Stimulated activated naive B cell treated with anti-CD40 and anti-IgM and Interleukin-4, amounts not matched to agents 10 μg/mL and 1 μg/mL and 100 μg/mL, for 72 hours (primary cell): ENCODE measurements at regions not wholly inside any gene's neighbourhood (a gene's known extent, or its start where the extent isn't known, plus 50 kb on each side); places are given as distances from the start of the nearest gene placed in this dataset.
"Not testable (repeated sequence)": the region's sequence is repeated elsewhere in the genome, so short reads cannot be mapped to it uniquely, and the experiment has no call there.

Experiments used
- ATAC-seq, 2 donors: fragments of 150-1000 bp; cut with Tn5 transposase; replicated peaks; 2 replicates each; pipeline ENCODE4 v1.10.0; 2021; ENCODE audit warnings: moderate library complexity in 1 of 2
- DNase-seq: peaks from one replicate; pipeline ENCODE4 v3.0.0; 2021
- H3K27ac Mint-ChIP-seq: one replicate; pipeline ENCODE4 v1.8.0; 2022; ENCODE audit warnings: mild to moderate bottlenecking, mixed read lengths
- H3K27me3 Mint-ChIP-seq, 2 donors: one replicate each; pipeline ENCODE4 v1.8.0; 2022; ENCODE audit warnings: mixed read lengths in 2 of 2
- H3K36me3 Mint-ChIP-seq, 2 donors: one replicate each; pipeline ENCODE4 v1.8.0; 2022; ENCODE audit warnings: mixed read lengths in 2 of 2, mild to moderate bottlenecking in 1 of 2
- H3K4me1 Mint-ChIP-seq, 2 donors: one replicate each; pipeline ENCODE4 v1.8.0; 2022; ENCODE audit warnings: mixed read lengths in 2 of 2, mild to moderate bottlenecking in 1 of 2
- H3K4me3 Mint-ChIP-seq, 2 donors: one replicate each; pipeline ENCODE4 v1.8.0; 2022; ENCODE audit warnings: mild to moderate bottlenecking in 2 of 2, mixed read lengths in 2 of 2, moderate library complexity in 1 of 2
- H3K9me3 Mint-ChIP-seq, 2 donors: one replicate each; pipeline ENCODE4 v1.8.0; 2022; ENCODE audit warnings: mixed read lengths in 2 of 2, mild to moderate bottlenecking in 1 of 2

DNA sequence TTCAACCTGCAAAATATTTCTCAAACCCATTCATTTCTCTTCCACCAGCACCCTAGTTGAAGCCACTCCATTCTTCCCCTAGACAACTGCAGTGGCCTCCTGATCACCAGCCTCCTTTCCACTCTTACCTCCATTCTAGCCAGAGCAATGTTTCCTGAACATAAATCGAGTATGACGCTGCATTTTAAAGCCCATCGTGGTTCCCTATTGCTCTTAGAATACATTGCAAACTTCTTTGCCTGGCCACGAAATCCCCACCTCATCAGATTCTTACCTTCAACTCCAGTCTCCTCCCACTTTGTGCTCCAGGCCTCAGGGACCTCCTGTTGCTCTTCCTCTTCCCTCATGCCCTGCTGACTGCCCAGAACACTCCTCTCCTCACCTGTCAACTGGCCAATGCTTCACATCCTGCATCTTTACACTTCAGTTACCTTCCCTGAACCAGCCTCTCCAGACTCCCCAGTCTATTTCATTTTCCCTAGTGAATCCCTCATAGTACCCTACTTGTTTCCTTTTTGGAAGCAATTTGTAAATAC, 176.5 kb upstream of the CTAGE1 start:
- Mint-ChIP-seq H3K4me1 (no peaks in the 10 kb centered on the region), H3K27ac (no peak overlapping the region), H3K27me3 (peaks cover 0 to 5% of the 10 kb centered on the region in 2 donors), H3K4me3 (no peak overlapping the region), H3K36me3 (no peaks in the 10 kb centered on the region), H3K9me3 (peaks cover 0 to 9% of the 10 kb centered on the region in 2 donors)
- DNase-seq (no peak), ATAC-seq (no peak)

DNA sequence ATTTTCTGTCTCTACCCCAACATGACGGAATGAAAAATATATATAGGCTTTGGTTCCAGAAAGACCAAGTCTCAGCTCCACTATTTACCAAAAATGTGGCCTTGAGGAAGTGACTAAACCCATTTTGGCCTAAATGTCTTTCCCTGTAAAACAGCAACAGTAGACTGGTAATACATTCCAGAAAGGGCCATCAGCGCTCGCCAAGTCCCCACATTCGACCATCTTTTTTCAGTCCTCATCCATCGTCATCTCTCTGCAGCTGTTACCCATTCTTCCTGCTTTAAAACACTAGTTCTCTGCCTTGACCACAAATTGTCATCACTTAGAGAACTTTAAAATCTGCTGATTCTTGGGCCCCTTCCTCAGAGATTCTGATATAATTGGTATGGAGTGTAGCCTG, 183.8 kb upstream of the CTAGE1 start:
- peaks cover 7% of the 10 kb centered on the region in 2 donors for H3K9me3 Mint-ChIP-seq
- H3K27me3 Mint-ChIP-seq: peaks cover 0 to 4% of the 10 kb centered on the region in 2 donors
- ATAC-seq (no peak), DNase-seq (no peak)
- no peaks in the 10 kb centered on the region for H3K36me3 Mint-ChIP-seq
- H3K4me3 Mint-ChIP-seq: no peak overlapping the region
- H3K27ac Mint-ChIP-seq: no peak overlapping the region
- no peaks in the 10 kb centered on the region for H3K4me1 Mint-ChIP-seq

DNA sequence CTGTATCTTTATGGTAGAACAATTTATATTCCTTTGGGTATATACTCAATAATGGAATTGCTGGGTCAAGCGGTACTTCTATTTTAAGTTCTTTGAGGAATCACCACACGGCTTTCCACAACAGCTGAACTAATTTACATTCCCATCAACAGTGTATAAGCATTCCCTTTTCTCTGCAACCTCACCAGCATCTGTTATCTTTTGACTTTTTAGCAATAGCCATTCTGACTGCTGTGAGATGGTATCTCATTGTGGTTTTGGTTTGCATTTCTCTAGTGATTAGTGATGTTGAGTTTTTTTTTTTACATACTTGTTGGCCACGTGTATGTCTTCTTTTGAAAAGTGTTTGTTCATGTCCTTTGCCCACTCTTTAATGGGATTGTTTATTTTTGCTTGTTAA, 184.7 kb upstream of the CTAGE1 start:
- not testable (repeated sequence) for H3K4me3 Mint-ChIP-seq, H3K27me3 Mint-ChIP-seq, H3K9me3 Mint-ChIP-seq, H3K27ac Mint-ChIP-seq, H3K36me3 Mint-ChIP-seq, H3K4me1 Mint-ChIP-seq, ATAC-seq, DNase-seq

DNA sequence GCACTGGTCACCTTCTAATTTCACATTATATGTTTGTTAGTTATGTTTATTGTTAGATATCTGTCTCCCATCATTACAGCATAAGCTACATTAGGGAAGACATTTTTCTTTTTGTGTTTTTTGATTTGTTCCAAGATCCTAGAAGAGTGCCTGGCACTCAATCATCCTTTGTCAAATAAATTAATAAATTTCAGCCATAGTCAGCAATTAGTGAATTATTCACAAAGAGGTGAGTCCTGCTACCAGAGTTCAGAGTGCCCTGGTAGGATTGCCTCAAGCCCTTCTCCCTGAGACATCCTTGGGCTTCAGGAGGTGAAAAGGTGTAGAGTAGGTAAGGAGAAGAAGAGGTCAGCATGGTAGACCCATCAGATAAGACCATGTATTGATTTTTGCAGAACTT, 186.2 kb upstream of the CTAGE1 start:
- Mint-ChIP-seq H3K4me1 (no peaks in the 10 kb centered on the region), H3K27me3 (peaks cover 0 to 4% of the 10 kb centered on the region in 2 donors), H3K27ac (no peak overlapping the region), H3K4me3 (no peak overlapping the region), H3K36me3 (no peaks in the 10 kb centered on the region), H3K9me3 (peaks cover 5 to 7% of the 10 kb centered on the region in 2 donors)
- no peak for ATAC-seq
- no peak for DNase-seq

DNA sequence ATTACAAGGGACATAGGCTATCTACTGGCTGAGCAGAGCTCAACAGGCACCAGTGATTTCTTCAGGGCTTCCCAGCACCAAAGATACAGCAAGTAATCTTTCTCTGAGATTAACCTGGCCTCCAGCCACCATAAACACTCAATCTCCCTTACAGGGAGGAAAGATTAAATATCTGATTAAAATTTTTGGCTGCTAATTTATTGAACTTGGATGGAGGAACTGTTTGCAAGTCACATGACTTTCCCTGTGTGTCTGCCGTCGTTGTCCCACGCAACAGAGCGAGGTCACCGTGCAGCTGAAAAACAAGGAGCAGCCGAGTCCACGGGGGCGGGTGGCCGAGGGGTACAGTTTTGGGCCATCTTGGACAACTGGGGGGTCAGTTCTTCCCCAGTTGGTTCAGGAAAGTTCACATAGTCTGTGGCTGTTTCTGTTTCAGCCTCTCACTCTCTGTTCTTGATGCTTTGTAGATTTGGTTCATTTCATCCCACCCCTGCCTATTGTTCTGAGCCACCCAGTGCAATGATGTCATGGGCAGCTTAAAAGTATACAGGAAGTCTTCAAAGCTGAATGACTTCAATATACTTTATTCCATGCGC, 186.8 kb upstream of the CTAGE1 start:
- Mint-ChIP-seq H3K27me3 (peaks cover 0 to 4% of the 10 kb centered on the region in 2 donors), H3K9me3 (peaks cover 1 to 7% of the 10 kb centered on the region in 2 donors), H3K27ac (no peak overlapping the region), H3K36me3 (no peaks in the 10 kb centered on the region), H3K4me3 (no peak overlapping the region), H3K4me1 (no peaks in the 10 kb centered on the region)
- no peak for ATAC-seq
- DNase-seq: no peak

DNA sequence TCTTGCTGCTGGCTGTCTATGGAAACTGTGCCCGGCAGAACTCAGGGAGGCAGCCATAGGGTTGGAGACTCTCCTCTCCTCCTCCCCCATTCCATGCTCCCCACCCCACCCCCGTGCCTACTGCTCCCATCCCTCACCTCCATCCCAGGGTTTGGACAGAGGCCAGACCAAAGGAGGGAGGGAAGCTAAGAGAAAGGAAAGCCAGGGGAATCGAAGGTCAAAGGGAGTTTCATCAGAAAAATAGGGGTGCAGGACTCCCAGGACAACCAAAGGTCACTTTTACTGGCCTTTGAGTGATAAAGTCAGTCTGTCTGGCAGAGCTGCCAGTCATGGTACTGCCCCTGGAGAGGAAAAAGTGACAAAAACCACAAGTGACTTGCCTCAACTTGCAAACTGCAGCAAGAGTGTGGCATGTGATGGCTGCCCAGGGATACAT, 187.3 kb upstream of the CTAGE1 start:
- no peaks in the 10 kb centered on the region for H3K4me1 Mint-ChIP-seq

DNA sequence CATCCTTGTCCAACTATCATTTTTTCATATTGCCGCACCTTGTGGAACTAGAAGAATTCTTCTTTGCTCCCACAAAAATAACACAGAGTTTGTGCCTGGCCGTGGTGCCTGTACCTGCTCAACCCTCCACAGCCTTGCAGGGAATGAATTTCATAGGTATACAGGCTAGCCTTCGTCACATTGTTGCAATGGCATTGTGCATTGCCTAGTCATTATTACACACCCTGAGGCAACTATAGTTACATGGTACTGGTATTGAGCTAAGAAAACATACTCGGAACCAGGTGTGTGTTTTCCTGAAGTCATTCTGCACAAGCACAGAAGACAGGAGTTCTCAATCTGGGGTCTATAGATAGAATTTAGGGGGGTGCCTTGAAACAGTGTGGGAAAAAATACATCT, 188.0 kb upstream of the CTAGE1 start:
- Mint-ChIP-seq H3K9me3 (peaks cover 1 to 6% of the 10 kb centered on the region in 2 donors), H3K27me3 (peaks cover 0 to 4% of the 10 kb centered on the region in 2 donors), H3K4me3 (no peak overlapping the region), H3K36me3 (no peaks in the 10 kb centered on the region), H3K4me1 (no peaks in the 10 kb centered on the region), H3K27ac (no peak overlapping the region)
- ATAC-seq: no peak
- DNase-seq: no peak

More for the DNA sequence above, 187.3 kb upstream of the CTAGE1 start:
- DNase-seq (no peak), ATAC-seq (no peak)
- Mint-ChIP-seq H3K4me3 (no peak overlapping the region), H3K27me3 (peaks cover 0 to 4% of the 10 kb centered on the region in 2 donors), H3K9me3 (peaks cover 1 to 7% of the 10 kb centered on the region in 2 donors), H3K27ac (no peak overlapping the region), H3K36me3 (no peaks in the 10 kb centered on the region)

DNA sequence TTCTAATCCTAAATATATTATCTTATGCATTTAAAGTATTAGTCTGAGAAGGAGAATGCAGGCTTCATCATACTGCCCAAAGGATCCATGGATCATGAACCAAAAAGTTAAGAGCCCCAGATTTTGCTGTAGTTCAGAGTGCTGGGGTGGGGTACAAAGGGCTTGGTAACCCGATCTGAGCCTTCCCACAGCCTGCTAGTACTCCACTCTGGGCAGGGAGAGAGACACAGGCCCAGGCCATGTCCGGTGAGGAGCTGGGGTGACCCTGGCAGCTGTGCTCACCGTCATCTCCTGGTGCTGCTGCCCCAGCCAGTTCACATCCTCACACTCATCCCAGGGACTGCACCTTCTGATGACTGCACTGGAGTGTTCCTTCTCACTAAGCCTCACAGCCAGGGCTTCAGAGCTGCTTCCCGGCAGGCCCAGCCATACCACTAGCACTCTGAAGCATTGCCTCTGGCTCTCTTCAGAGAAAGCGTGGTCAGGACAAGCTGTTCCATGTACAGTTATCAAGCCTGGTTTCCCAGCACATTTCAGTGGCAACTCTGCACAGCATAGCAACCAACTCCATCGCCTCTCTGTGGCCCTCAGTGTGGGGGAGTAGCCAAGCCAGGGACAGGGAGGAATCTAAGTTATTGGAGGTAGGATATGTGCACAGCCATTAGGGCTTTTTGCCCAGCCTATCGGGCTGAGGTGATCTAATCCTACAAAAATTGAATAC, 189.0 kb upstream of the CTAGE1 start:
- Mint-ChIP-seq H3K4me3 (no peak overlapping the region), H3K4me1 (no peaks in the 10 kb centered on the region), H3K9me3 (peaks cover under 1 to 4% of the 10 kb centered on the region in 2 donors), H3K36me3 (no peaks in the 10 kb centered on the region), H3K27ac (no peak overlapping the region), H3K27me3 (peaks cover 0 to 4% of the 10 kb centered on the region in 2 donors)
- ATAC-seq: no peak
- no peak for DNase-seq

DNA sequence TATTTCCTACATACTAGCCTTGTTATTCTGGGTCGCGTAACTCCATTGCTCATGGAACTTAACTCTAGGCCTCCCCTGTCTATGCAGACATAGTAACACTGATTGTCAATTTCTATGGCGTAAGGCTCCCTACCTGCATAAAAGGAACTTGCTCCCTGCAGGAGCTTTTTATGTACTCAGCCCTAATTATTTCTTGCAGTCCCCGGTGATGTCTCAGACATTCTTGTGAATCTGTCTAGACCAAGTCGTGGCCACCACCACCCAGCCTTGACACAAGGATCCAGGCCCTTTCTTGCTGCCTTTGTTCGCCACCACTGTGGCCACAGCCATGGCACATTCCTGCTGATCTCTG, 189.5 kb upstream of the CTAGE1 start:
- no peaks in the 10 kb centered on the region for H3K36me3 Mint-ChIP-seq
- no peaks in the 10 kb centered on the region for H3K4me1 Mint-ChIP-seq
- ATAC-seq: no peak
- peaks cover 0 to 4% of the 10 kb centered on the region in 2 donors for H3K9me3 Mint-ChIP-seq
- H3K4me3 Mint-ChIP-seq: no peak overlapping the region
- H3K27me3 Mint-ChIP-seq: peaks cover 0 to 4% of the 10 kb centered on the region in 2 donors
- no peak overlapping the region for H3K27ac Mint-ChIP-seq
- no peak for DNase-seq

DNA sequence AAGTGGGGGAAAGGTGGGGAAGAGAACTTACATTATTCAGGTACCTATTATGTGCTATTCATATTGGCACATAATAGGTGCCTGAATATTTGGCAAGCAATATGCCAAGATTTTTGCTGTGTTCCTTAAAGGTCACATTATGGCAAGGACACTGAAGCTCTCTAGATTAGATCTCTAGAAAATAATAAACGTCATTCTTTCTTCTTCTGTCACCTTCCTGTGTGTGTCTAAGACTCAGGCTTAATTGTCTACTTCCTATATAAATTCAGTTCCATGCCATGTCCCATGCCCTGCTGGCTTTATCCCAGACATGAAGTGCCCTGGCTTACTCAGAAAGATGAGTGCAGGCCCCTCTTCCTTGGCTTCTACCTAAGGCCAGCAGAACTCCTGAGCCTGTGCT, 191.1 kb upstream of the CTAGE1 start:
- peaks cover 0 to 2% of the 10 kb centered on the region in 2 donors for H3K9me3 Mint-ChIP-seq
- no peak overlapping the region for H3K4me3 Mint-ChIP-seq
- H3K4me1 Mint-ChIP-seq: no peaks in the 10 kb centered on the region
- no peaks in the 10 kb centered on the region for H3K27me3 Mint-ChIP-seq
- H3K36me3 Mint-ChIP-seq: no peaks in the 10 kb centered on the region
- H3K27ac Mint-ChIP-seq: no peak overlapping the region
- no peak for ATAC-seq
- DNase-seq: no peak

DNA sequence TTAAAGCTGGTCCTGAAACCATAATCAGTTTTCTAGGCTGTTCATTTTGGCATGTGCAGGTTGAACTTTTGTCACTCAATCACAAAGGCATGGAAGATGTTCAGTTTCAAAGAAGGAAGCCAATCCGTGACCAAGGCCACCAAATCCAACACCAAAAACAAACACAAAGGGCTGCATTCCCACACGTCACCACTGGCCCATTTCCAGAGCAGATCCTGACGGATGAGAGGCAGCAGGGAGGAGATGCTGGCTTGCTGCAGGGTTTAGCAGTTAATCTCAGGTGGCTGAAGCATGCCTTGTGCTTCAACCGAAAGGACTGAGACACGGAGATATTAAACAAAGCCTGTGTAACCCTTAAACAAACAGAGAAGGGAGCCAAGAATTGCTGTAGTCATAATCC, 191.9 kb upstream of the CTAGE1 start:
- Mint-ChIP-seq H3K36me3 (no peaks in the 10 kb centered on the region), H3K27me3 (no peaks in the 10 kb centered on the region), H3K27ac (no peak overlapping the region), H3K9me3 (peaks cover 0 to 2% of the 10 kb centered on the region in 2 donors), H3K4me1 (no peaks in the 10 kb centered on the region), H3K4me3 (no peak overlapping the region)
- no peak for ATAC-seq
- DNase-seq: no peak

DNA sequence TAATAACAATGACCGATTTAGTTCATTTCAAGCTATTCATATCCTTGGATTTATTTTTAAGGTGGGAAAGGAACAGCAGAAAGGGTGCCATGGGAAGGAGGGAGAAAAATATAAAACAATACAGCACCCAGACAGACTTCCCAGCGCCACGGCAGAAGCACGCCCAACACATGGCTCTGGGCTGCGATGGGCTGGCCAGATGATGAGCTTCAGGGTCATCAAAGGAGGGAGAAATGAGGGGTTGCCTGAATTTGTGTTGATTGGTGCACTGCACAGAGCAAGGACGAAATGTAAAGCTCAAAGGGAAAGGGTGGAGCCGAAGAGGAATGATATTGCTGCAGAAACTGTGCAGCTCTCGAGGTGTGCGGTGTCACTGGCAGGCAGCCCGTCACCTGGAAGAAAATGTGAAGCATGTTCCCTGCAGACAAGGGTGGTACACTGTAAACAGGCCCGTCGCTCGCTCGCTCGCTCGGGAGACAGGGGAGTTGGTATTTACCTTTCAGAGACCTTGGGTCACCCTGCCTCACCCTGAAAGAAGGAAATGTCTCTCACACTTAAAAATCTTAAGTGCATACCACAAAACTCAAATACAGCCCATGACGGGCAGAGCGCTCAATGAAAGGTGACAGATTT, 195.5 kb upstream of the CTAGE1 start:
- DNase-seq (no peak), ATAC-seq (no peak)
- H3K27me3 Mint-ChIP-seq: peaks cover 0 to 4% of the 10 kb centered on the region in 2 donors
- H3K9me3 Mint-ChIP-seq: peaks cover 0 to 4% of the 10 kb centered on the region in 2 donors
- H3K36me3 Mint-ChIP-seq: no peaks in the 10 kb centered on the region
- no peak overlapping the region for H3K4me3 Mint-ChIP-seq
- H3K27ac Mint-ChIP-seq: no peak overlapping the region
- H3K4me1 Mint-ChIP-seq: no peaks in the 10 kb centered on the region

DNA sequence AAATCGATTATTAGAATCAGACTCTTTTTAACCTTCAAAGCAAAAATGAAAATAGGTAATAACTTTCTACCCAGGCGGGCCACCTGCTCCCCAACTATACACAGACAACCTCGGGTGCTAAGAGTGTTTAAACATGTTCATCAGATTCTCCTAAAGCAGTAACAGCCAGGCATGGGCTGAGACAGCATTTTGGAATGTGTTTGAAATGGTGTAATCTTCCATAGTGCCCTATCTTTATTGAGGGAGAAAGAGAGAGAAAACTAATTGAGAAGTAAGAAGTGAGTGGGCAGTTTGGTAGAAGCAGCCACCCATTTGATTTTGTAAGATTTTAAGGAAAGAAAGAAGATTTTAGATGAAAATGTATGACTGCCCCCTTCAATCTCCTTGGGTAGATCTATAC, 196.1 kb upstream of the CTAGE1 start:
- Mint-ChIP-seq H3K9me3 (peaks cover 0 to 4% of the 10 kb centered on the region in 2 donors), H3K27ac (no peak overlapping the region), H3K27me3 (peaks cover 0 to 4% of the 10 kb centered on the region in 2 donors), H3K4me3 (no peak overlapping the region), H3K36me3 (no peaks in the 10 kb centered on the region), H3K4me1 (no peaks in the 10 kb centered on the region)
- ATAC-seq (no peak), DNase-seq (no peak)

DNA sequence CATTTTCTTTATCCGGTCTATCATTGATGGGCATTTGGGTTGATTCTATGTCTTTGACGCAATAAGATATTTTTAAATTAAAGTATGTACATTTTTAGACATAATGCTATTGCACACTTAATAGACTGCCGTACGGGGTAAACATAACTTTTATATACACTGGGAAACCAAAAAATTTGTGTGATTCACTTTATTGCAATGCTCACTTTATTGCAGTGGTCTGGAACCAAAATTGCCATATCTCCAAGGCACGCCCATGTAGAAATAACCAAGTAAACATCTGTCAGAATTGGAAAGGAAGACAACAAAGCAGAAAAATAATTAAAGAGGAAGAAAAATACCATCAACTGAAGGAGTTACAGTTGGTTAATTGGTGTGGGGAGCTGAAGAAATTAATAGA, 205.8 kb upstream of the CTAGE1 start:
- H3K9me3 Mint-ChIP-seq: peaks cover 0 to 4% of the 10 kb centered on the region in 2 donors
- no peaks in the 10 kb centered on the region for H3K27me3 Mint-ChIP-seq
- no peak overlapping the region for H3K27ac Mint-ChIP-seq
- no peak overlapping the region for H3K4me3 Mint-ChIP-seq
- DNase-seq (no peak), ATAC-seq (no peak)
- no peaks in the 10 kb centered on the region for H3K36me3 Mint-ChIP-seq
- H3K4me1 Mint-ChIP-seq: no peaks in the 10 kb centered on the region

DNA sequence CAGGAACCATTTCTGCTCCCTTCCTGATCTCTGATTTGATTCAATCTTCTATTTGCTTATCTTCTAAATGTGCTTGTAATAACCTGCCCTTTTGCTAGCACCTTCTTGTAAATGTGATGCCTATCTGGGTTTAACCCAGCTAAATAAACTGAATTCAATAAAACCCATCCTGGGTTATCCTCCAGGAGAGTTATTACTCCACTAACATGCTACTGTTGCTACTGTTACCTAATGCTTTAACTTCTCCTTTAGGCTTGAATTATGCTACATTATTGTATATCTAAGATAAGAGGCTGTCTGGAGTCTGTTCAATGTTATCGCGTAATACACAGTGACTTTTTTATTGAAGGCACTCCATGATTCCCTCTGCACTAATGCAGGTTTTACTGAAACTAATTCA, 206.5 kb upstream of the CTAGE1 start:
- H3K27ac Mint-ChIP-seq: no peak overlapping the region
- DNase-seq: no peak
- H3K9me3 Mint-ChIP-seq: peaks cover 0 to 5% of the 10 kb centered on the region in 2 donors
- no peaks in the 10 kb centered on the region for H3K36me3 Mint-ChIP-seq
- ATAC-seq: no peak
- peaks cover 0 to 5% of the 10 kb centered on the region in 2 donors for H3K27me3 Mint-ChIP-seq
- no peaks in the 10 kb centered on the region for H3K4me1 Mint-ChIP-seq
- H3K4me3 Mint-ChIP-seq: no peak overlapping the region
